ENCODE measurements at regions not wholly inside any gene's neighbourhood (a gene's known extent, or its start where the extent isn't known, plus 50 kb on each side); places are given as distances from the start of the nearest gene placed in this dataset.

GRCh38 chr15:97804950-97805349 lies 155.6 kb upstream of the ARRDC4 start:
- no peaks in the 10 kb centered on the region for H4K20me1 ChIP-seq (ENCODE audit: insufficient read depth, poor library complexity, severe bottlenecking)
- no peak for DNase-seq (ENCODE audit: low spot score)
- H3K27me3 ChIP-seq = no peaks in the 10 kb centered on the region
- H3K27ac ChIP-seq = no peak overlapping the region
- H3K79me2 ChIP-seq = no peaks in the 10 kb centered on the region
- H3K9me3 ChIP-seq (ENCODE audit: low read depth) = no peaks in the 10 kb centered on the region
- no peak overlapping the region for H3K4me2 ChIP-seq
- H3K4me3 ChIP-seq = no peak overlapping the region
- H3K36me3 ChIP-seq (replicated peaks; ENCODE audit: insufficient read depth, low read depth) = no peaks in the 10 kb centered on the region
- no peaks in the 10 kb centered on the region for H3K4me1 ChIP-seq (ENCODE audit: insufficient read depth)
- TF ChIP-seq EZH2phosphoT487 (IDR thresholded peaks at IDR 0.05; ENCODE audit: low read depth, severe bottlenecking, unreplicated experiment) = no peak
- TF ChIP-seq EZH2 (IDR thresholded peaks at IDR 0.05; ENCODE audit: borderline replicate concordance) = no peak
- no peaks in the 10 kb centered on the region for H3K9me2 ChIP-seq (replicated peaks; ENCODE audit: insufficient read depth)
- no peak overlapping the region for H2AFZ ChIP-seq
- 70% methylated on average over 3 of the region's 3 CpGs for WGBS (ENCODE audit: low lambda C conversion rate, missing lambda C conversion rate)

DNA sequence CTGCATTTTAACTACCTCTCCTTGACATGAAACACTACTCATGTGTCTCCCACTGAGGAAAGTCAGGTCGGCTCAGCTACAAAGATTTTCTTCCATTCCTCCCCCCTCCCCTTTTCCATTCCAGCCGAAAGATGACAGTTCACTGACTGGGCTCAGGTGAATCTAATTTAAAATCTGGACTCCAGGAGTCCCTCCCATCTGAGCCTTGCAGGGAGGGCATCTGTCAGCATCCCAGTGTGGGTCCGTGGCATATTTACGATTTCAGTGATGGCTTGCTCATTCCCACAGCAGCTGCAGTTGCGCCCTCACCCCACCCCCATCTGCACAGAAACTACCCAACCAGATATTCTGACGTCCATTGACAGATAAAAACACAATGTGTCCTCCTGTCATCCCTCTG lies 153.7 kb upstream of the ARRDC4 start:
- DNase-seq (ENCODE audit: low spot score) = no peak
- 81% methylated on average over 6 of the region's 6 CpGs for WGBS (ENCODE audit: low lambda C conversion rate, missing lambda C conversion rate)
- Histone ChIP-seq H3K79me2 (no peaks in the 10 kb centered on the region), H4K20me1 (ENCODE audit: insufficient read depth, poor library complexity, severe bottlenecking) (no peaks in the 10 kb centered on the region), H3K4me3 (no peak overlapping the region), H3K4me2 (no peak overlapping the region), H3K9me3 (ENCODE audit: low read depth) (no peaks in the 10 kb centered on the region), H3K4me1 (ENCODE audit: insufficient read depth) (no peaks in the 10 kb centered on the region), H3K9me2 (replicated peaks; ENCODE audit: insufficient read depth) (no peaks in the 10 kb centered on the region), H3K27ac (no peak overlapping the region), H2AFZ (no peak overlapping the region), H3K36me3 (replicated peaks; ENCODE audit: insufficient read depth, low read depth) (no peaks in the 10 kb centered on the region), H3K27me3 (no peaks in the 10 kb centered on the region)
- no peak for TF ChIP-seq EZH2phosphoT487 (IDR thresholded peaks at IDR 0.05; ENCODE audit: low read depth, severe bottlenecking, unreplicated experiment)
- TF ChIP-seq EZH2 (IDR thresholded peaks at IDR 0.05; ENCODE audit: borderline replicate concordance) = no peak
- TF ChIP-seq CTCF (IDR thresholded peaks at IDR 0.05; ENCODE audit: poor library complexity) = no peak

DNA sequence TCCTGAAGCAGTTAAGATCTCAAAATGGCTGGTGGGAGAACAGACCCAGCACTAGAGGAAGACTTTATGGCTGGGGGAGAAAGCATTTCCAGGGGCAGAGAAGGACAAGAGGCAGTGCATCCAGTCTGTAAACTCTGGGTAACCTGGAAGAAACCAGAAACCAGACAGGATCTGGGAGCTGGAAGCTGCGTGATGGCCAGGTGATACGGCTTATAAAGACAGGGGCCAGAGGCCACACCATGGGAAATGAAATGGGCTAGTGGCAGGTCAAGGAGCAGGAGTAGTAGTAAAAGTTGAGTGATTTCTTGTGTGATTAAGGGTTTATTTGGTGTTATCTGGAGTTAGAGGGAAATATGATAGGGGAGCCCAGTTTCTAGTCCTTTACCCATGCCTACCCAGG lies 144.7 kb upstream of the ARRDC4 start:
- Histone ChIP-seq H3K79me2 (no peaks in the 10 kb centered on the region), H3K4me3 (no peak overlapping the region), H3K4me2 (no peak overlapping the region), H3K9me3 (ENCODE audit: low read depth) (no peaks in the 10 kb centered on the region), H3K4me1 (ENCODE audit: insufficient read depth) (no peaks in the 10 kb centered on the region), H3K9me2 (replicated peaks; ENCODE audit: insufficient read depth) (no peaks in the 10 kb centered on the region), H3K27ac (no peak overlapping the region), H4K20me1 (ENCODE audit: insufficient read depth, poor library complexity, severe bottlenecking) (no peaks in the 10 kb centered on the region), H3K36me3 (replicated peaks; ENCODE audit: insufficient read depth, low read depth) (no peaks in the 10 kb centered on the region), H3K27me3 (no peaks in the 10 kb centered on the region), H2AFZ (no peak overlapping the region)
- no peak for DNase-seq (ENCODE audit: low spot score)
- WGBS (ENCODE audit: low lambda C conversion rate, missing lambda C conversion rate) = 52% methylated on average over 2 of the region's 2 CpGs
- TF ChIP-seq CTCF (IDR thresholded peaks at IDR 0.05; ENCODE audit: poor library complexity) = no peak
- TF ChIP-seq EZH2phosphoT487 (IDR thresholded peaks at IDR 0.05; ENCODE audit: low read depth, severe bottlenecking, unreplicated experiment) = no peak

GRCh38 chr15:97817276-97817890 lies 143.1 kb upstream of the ARRDC4 start:
- Histone ChIP-seq H3K4me1 (ENCODE audit: insufficient read depth) (no peaks in the 10 kb centered on the region), H3K27ac (no peak overlapping the region), H3K79me2 (no peaks in the 10 kb centered on the region), H3K27me3 (no peaks in the 10 kb centered on the region), H2AFZ (no peak overlapping the region), H3K9me2 (replicated peaks; ENCODE audit: insufficient read depth) (no peaks in the 10 kb centered on the region), H4K20me1 (ENCODE audit: insufficient read depth, poor library complexity, severe bottlenecking) (no peaks in the 10 kb centered on the region), H3K9me3 (ENCODE audit: low read depth) (no peaks in the 10 kb centered on the region), H3K4me2 (no peak overlapping the region), H3K4me3 (no peak overlapping the region), H3K36me3 (replicated peaks; ENCODE audit: insufficient read depth, low read depth) (no peaks in the 10 kb centered on the region)
- 54% methylated on average over 9 of the region's 9 CpGs for WGBS (ENCODE audit: low lambda C conversion rate, missing lambda C conversion rate)
- TF ChIP-seq EZH2phosphoT487 (IDR thresholded peaks at IDR 0.05; ENCODE audit: low read depth, severe bottlenecking, unreplicated experiment) = no peak
- no peak for DNase-seq (ENCODE audit: low spot score)
